Stimulated activated CD8-positive, alpha-beta memory T cell treated with anti-CD3 and anti-CD28 coated beads, Interleukin-15, amount 100 ng/mL, for 4 hours (primary cell): ENCODE measurements at regions not wholly inside any gene's neighbourhood (a gene's known extent, or its start where the extent isn't known, plus 50 kb on each side); places are given as distances from the start of the nearest gene placed in this dataset.
A peak's percentile ranks its signal among the peaks of the same experiment; 100 is the strongest.

ENCODE experiments used
- DNase-seq, 2 donors: peaks; one replicate each; pipeline ENCODE4 v3.0.0-alpha.2; 2020; ENCODE audit warnings: low read depth in 2 of 2

- no peak for DNase-seq
Measured at GRCh38 chr1:172801771-172802322, 142.9 kb downstream of the FASLG start.

- no peak for DNase-seq
Measured at GRCh38 chr1:172809750-172810149, 150.8 kb downstream of the FASLG start.

- no peak for DNase-seq
Measured at GRCh38 chr1:172810480-172811175, 151.7 kb downstream of the FASLG start.

GRCh38 chr1:172811694-172812093 lies 152.8 kb downstream of the FASLG start:
- DNase-seq: no peak

- DNase-seq: no peak
Measured at GRCh38 chr1:172812118-172812517, 153.2 kb downstream of the FASLG start.

- no peak for DNase-seq
Measured at GRCh38 chr1:172813330-172813729, 154.4 kb downstream of the FASLG start.

GRCh38 chr1:172814428-172814827 lies 155.5 kb downstream of the FASLG start:
- no peak for DNase-seq

GRCh38 chr1:172815740-172816139 lies 156.8 kb downstream of the FASLG start:
- DNase-seq: no peak

- DNase-seq: peak in 1 of 2 donors; percentile 16
Measured at GRCh38 chr1:172818841-172819527, 160.1 kb downstream of the FASLG start.

GRCh38 chr1:172820475-172821158 lies 161.7 kb downstream of the FASLG start:
- no peak for DNase-seq

GRCh38 chr1:172821609-172822274 lies 162.8 kb downstream of the FASLG start:
- DNase-seq: no peak

- no peak for DNase-seq
Measured at GRCh38 chr1:172822886-172823285, 164.0 kb downstream of the FASLG start.

- DNase-seq: no peak
Measured at GRCh38 chr1:172823534-172823933, 164.6 kb downstream of the FASLG start.

- DNase-seq: no peak
Measured at GRCh38 chr1:172824209-172824608, 165.3 kb downstream of the FASLG start.

GRCh38 chr1:172826096-172826741 lies 167.3 kb downstream of the FASLG start:
- DNase-seq: no peak

- no peak for DNase-seq
Measured at GRCh38 chr1:172827301-172827700, 168.4 kb downstream of the FASLG start.

- DNase-seq: no peak
Measured at GRCh38 chr1:172827841-172828240, 168.9 kb downstream of the FASLG start.

- no peak for DNase-seq
Measured at GRCh38 chr1:172832006-172832725, 173.3 kb downstream of the FASLG start.

- no peak for DNase-seq
Measured at GRCh38 chr1:172833954-172834353, 175.1 kb downstream of the FASLG start.

GRCh38 chr1:172834609-172835008 lies 175.7 kb downstream of the FASLG start:
- DNase-seq: no peak

GRCh38 chr1:172835834-172836233 lies 176.9 kb downstream of the FASLG start:
- no peak for DNase-seq
